Keratinocyte (primary cell): ENCODE measurements at regions not wholly inside any gene's neighbourhood (a gene's known extent, or its start where the extent isn't known, plus 50 kb on each side); places are given as distances from the start of the nearest gene placed in this dataset.

Experiments used
- EZH2 ChIP-seq: IDR thresholded peaks from one replicate; pipeline ENCODE4 v1.6.1; 2012; ENCODE audit warnings: inconsistent platforms, mild to moderate bottlenecking, low read length, moderate library complexity
- TF ChIP-seq, protein P1 (sequence below), 3 experiments: IDR thresholded peaks in 1 of 3; conservative IDR thresholded peaks in 1 of 3; optimal IDR thresholded peaks in 1 of 3; 2 replicates in 2 of 3; 3 replicates in 1 of 3; pipeline versions ENCODE3 to v1.5.1; 2011; ENCODE audit warnings: low read length in 3 of 3, mild to moderate bottlenecking in 3 of 3, moderate library complexity in 2 of 3, control low read depth in 1 of 3, inconsistent platforms in 1 of 3; ENCODE audit not compliant: insufficient read depth in 2 of 3; ENCODE audit errors: extremely low read depth in 1 of 3

DNA sequence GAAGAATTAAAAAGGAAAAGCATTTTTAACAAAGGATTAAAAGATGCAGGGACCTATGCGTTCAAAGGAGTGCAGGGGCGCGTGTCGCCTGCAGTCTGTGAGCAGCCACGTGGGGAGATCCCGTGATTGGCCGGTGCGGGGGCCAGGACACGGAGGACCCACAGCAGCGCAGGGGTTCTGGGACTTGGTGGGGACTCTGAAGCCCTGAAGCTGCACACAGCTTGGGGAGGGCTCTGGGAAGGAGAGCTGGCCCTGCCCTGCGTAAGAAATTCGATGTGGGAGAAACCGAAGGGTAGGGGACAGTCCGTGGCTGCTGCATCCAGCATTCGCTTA is 268.1 kb downstream of the KLF6 start:
- TF ChIP-seq EZH2: no peak
- TF ChIP-seq, protein P1, sequence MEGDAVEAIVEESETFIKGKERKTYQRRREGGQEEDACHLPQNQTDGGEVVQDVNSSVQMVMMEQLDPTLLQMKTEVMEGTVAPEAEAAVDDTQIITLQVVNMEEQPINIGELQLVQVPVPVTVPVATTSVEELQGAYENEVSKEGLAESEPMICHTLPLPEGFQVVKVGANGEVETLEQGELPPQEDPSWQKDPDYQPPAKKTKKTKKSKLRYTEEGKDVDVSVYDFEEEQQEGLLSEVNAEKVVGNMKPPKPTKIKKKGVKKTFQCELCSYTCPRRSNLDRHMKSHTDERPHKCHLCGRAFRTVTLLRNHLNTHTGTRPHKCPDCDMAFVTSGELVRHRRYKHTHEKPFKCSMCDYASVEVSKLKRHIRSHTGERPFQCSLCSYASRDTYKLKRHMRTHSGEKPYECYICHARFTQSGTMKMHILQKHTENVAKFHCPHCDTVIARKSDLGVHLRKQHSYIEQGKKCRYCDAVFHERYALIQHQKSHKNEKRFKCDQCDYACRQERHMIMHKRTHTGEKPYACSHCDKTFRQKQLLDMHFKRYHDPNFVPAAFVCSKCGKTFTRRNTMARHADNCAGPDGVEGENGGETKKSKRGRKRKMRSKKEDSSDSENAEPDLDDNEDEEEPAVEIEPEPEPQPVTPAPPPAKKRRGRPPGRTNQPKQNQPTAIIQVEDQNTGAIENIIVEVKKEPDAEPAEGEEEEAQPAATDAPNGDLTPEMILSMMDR (optimal IDR thresholded peaks at IDR 0.05 in 1 of 3, IDR thresholded peaks at IDR 0.05 in 1 of 3, conservative IDR thresholded peaks at IDR 0.05 in 1 of 3; ENCODE audit: extremely low read depth in 1 of 3, insufficient read depth in 2 of 3, low read length in 3 of 3): no peak
